Epithelial cell of proximal tubule (primary cell): ENCODE measurements at regions not wholly inside any gene's neighbourhood (a gene's known extent, or its start where the extent isn't known, plus 50 kb on each side); places are given as distances from the start of the nearest gene placed in this dataset.

ENCODE experiments used
- DNase-seq: peaks from one replicate; pipeline ENCODE4 v3.0.0-alpha.2; 2011; ENCODE audit warnings: low read depth
- H3K4me3 ChIP-seq: 2 replicates; pipeline ENCODE4 v1.5.1; 2011; ENCODE audit warnings: low read depth, mild to moderate bottlenecking, low read length
- TF ChIP-seq, protein P1 (sequence below): conservative IDR thresholded peaks from 2 replicates; pipeline ENCODE4 v1.5.1; 2012; ENCODE audit warnings: low read depth, mild to moderate bottlenecking, low read length

DNA sequence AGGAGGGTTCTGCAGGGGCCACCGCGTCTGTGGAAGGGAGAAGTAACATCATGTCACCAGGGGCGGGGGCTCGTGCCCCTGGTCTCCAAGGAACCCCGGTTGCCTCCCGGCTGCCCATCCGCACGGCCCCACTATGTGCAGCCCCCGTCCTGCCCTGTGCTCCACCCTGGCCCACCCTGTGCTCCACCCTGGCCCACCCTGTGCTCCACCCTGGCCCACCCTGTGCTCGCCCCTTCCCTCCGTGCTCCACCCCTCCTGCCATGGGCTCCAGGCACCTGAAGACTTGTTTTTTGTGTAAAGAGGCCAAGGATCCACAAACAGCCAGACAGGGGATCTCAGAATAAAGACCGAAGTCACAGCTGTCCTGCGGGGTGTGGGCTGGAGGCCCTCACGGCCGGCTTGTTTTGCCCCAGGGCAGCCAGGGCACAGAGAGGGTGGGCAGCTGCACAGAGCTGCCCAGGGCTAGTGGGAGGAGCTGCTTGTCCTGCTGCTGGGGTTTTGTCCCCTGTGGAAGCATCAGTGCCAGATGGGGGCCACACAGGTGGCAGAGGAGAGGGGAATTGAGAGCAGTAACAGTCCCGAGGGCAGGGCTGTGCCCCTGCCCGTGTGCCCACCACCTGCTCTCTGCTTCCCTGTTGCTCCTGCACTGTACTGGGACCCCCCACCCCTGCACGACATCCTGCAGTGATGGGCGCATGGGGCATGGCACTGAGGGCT is 147.0 kb upstream of the CIBAR2 start:
- H3K4me3 ChIP-seq, result no peak overlapping the region
- no peak for DNase-seq
- TF ChIP-seq, protein P1, sequence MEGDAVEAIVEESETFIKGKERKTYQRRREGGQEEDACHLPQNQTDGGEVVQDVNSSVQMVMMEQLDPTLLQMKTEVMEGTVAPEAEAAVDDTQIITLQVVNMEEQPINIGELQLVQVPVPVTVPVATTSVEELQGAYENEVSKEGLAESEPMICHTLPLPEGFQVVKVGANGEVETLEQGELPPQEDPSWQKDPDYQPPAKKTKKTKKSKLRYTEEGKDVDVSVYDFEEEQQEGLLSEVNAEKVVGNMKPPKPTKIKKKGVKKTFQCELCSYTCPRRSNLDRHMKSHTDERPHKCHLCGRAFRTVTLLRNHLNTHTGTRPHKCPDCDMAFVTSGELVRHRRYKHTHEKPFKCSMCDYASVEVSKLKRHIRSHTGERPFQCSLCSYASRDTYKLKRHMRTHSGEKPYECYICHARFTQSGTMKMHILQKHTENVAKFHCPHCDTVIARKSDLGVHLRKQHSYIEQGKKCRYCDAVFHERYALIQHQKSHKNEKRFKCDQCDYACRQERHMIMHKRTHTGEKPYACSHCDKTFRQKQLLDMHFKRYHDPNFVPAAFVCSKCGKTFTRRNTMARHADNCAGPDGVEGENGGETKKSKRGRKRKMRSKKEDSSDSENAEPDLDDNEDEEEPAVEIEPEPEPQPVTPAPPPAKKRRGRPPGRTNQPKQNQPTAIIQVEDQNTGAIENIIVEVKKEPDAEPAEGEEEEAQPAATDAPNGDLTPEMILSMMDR, result no peak

DNA sequence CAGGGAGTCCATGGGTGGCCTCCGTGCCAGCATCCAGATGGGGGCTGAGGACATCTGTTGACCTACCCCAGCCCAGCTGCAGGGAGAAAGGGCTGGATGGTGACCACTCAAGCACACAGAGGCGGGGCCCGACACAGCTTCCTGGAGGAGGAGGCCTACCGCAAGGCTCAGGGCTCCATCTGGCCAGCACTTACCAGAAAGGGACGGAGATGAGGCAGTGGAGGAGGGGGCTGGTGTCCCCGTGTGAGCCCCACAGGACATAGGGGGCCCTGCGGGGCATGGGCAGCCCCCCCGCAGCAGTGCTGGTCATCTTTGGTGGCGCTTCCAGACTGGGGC is 147.5 kb upstream of the CIBAR2 start:
- TF ChIP-seq, protein P1, result no peak
- no peak overlapping the region for H3K4me3 ChIP-seq
- DNase-seq, result no peak

DNA sequence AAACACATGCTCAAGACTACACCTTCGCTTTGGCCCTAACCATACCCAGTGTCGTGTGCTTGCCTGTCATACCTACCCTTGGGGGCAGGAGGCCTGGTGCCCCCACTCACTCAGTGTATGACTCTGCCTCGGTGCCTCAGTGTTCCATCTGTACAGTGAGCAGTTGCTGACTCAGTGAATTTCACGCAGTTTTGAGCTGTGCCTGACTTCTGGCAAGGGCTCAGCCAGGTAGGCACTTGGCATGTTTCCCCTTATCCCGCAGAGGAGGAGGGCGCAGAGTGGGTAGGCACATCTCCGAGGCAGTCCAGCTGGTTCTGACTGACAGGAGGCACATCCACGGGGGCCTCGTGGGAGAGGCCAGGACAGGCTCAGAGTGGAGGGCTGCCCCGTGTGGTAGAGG is 148.9 kb upstream of the CIBAR2 start:
- H3K4me3 ChIP-seq, result no peak overlapping the region
- no peak for DNase-seq
- TF ChIP-seq, protein P1, result no peak

DNA sequence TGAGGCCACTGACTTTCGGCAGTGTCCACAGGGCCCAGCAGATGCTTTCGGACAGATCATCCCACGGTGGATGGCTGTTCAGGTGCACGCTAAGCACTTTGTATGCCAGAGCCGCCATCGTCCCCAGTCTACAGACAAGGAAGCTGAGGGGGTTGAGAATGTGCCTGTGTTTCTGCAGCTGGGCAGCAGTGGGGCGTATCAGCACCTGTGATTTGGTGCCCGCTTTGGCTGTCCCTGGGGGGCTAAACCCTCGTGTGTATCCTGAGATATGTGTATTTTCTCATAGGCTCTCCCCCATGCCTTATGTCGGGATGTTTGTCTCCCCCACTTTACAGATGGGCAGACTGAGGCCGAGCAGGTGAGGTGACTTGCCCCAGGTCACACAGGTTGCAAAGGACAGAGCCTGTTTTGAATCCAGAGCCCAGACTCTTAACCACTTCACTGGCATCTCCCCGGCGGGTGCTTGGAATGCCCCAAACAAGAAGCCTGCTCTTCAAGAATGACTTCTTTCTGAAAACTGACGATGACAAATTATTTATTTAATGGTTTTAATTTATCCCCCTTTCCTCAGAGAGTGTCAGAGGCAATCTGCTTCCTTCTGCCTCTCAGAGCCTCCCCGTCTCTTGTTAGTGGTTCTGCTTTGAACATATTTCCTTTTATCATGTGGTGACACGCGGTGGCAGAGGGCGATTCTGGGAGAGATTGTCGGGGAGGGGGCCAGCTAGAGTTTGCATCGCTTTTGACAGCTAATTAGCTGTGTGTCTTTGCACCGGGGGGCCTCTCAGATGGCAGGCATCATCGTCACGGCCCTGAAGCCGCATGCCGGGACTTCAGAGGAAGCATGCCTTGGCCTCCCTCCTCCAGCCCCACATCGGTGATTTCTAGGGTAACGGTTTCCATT is 149.6 kb upstream of the CIBAR2 start:
- TF ChIP-seq, protein P1, result no peak
- no peak for DNase-seq
- H3K4me3 ChIP-seq, result no peak overlapping the region

DNA sequence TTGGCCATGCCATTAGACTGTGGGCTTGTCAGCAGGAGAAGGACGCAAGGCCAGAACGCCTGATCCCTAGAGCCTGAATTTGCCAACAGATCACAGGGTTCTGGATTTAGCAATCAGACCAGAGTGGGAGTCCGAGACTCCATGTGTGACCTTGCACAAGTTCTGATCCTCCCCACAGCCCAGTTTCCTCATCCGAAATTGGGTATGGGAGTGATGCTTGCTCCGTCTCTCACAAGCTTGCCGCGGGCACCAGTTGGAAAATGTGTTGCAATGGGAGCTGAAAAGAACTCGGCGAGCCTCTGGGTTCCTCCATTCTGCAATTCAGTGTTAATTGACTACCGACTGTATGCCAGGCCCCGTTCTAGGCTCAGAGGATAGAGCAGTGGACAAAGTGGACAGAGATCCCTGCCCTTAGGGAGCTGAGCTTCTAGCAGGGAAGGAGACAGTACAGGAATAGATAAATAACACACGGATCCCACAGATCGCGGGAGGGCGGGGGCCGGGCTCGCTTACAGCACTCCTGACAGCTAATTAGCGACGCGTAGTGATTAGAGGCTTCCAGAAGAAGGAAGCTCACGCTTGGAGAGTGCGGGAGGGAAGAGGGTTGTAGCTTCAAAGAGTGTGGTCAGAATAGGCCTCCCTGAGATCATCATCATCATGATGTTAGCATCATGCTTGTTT is 150.4 kb upstream of the CIBAR2 start:
- no peak for DNase-seq
- TF ChIP-seq, protein P1, result no peak
- H3K4me3 ChIP-seq, result no peak overlapping the region

DNA sequence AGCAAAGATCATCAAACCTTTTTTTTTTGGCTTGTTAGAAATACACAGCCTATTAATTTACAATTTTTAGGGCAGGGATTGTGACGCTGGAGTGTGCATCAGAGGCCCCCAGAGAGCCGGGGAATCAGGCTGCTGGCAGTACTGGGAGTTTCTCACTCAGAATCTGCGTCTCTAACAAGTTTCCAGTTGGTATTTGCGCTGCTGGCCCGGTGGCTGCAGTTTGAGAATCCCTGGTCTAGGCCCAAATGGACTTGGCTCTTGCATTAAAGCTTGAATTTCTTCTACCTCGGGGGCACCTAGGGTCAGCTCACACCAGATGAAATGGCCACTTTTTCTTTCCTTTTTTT is 150.9 kb upstream of the CIBAR2 start:
- no peak overlapping the region for H3K4me3 ChIP-seq
- no peak for DNase-seq
- TF ChIP-seq, protein P1, result no peak
